Dedifferentiated amniotic fluid mesenchymal stem cell (primary cell): ENCODE measurements at regions not wholly inside any gene's neighbourhood (a gene's known extent, or its start where the extent isn't known, plus 50 kb on each side); places are given as distances from the start of the nearest gene placed in this dataset.

Experiments used
- DNase-seq: peaks from one replicate; pipeline ENCODE4 v3.0.0-alpha.2; 2016; ENCODE audit errors: extremely low spot score

GRCh38 chr12:98060411-98060810 is 455.0 kb upstream of the TMPO start:
- no peak for DNase-seq

GRCh38 chr12:98062464-98063245 is 452.7 kb upstream of the TMPO start:
- no peak for DNase-seq

GRCh38 chr12:98064501-98064900 is 450.9 kb upstream of the TMPO start:
- no peak for DNase-seq

- DNase-seq, result no peak
Observed at GRCh38 chr12:98067795-98068194, 447.6 kb upstream of the TMPO start.

- no peak for DNase-seq
Observed at GRCh38 chr12:98073610-98074009, 441.8 kb upstream of the TMPO start.

- no peak for DNase-seq
Observed at GRCh38 chr12:98074286-98074685, 441.1 kb upstream of the TMPO start.

GRCh38 chr12:98084391-98084790 is 431.0 kb upstream of the TMPO start:
- no peak for DNase-seq

GRCh38 chr12:98085046-98085755 is 430.2 kb upstream of the TMPO start:
- DNase-seq, result no peak

GRCh38 chr12:98090731-98091130 is 424.7 kb upstream of the TMPO start:
- no peak for DNase-seq

GRCh38 chr12:98096436-98096835 is 419.0 kb upstream of the TMPO start:
- no peak for DNase-seq

GRCh38 chr12:98106031-98106683 is 409.2 kb upstream of the TMPO start:
- DNase-seq, result no peak

- DNase-seq, result no peak
Observed at GRCh38 chr12:98109266-98109665, 406.1 kb upstream of the TMPO start.

GRCh38 chr12:98110536-98110935 is 404.9 kb upstream of the TMPO start:
- DNase-seq, result no peak

- no peak for DNase-seq
Observed at GRCh38 chr12:98113548-98113947, 401.8 kb upstream of the TMPO start.

GRCh38 chr12:98121963-98122362 is 393.4 kb upstream of the TMPO start:
- no peak for DNase-seq

GRCh38 chr12:98123021-98123461 is 392.3 kb upstream of the TMPO start:
- DNase-seq, result no peak

GRCh38 chr12:98126637-98127335 is 388.6 kb upstream of the TMPO start:
- DNase-seq, result no peak

- no peak for DNase-seq
Observed at GRCh38 chr12:98127336-98127679, 388.1 kb upstream of the TMPO start.

GRCh38 chr12:98127854-98128253 is 387.5 kb upstream of the TMPO start:
- DNase-seq, result no peak

GRCh38 chr12:98136544-98136943 is 378.8 kb upstream of the TMPO start:
- DNase-seq, result no peak

- DNase-seq, result no peak
Observed at GRCh38 chr12:98137278-98137677, 378.1 kb upstream of the TMPO start.

GRCh38 chr12:98144953-98145352 is 370.4 kb upstream of the TMPO start:
- DNase-seq, result no peak
